A673 (cell line): ENCODE measurements at regions not wholly inside any gene's neighbourhood (a gene's known extent, or its start where the extent isn't known, plus 50 kb on each side); places are given as distances from the start of the nearest gene placed in this dataset.

Source experiments
- BruUV-seq: library from RNA; stranded (reverse); fragments of 400-500 nt; replicated peaks from 2 replicates; lab custom pipeline; 2021; lab: Mats Ljungman, UMichigan
- CTCF ChIA-PET: fragments of 300-600 bp; sonication (Branson Sonifier 250); formaldehyde crosslinking; loops from one replicate; lab custom pipeline; 2022; ENCODE audit warnings: antibody characterized with exemption; lab: Charles Lee
- POLR2A ChIA-PET: fragments of 300-600 bp; sonication (Branson Sonifier 250); formaldehyde crosslinking; loops from one replicate; lab custom pipeline; 2022; ENCODE audit warnings: antibody characterized with exemption; ENCODE audit not compliant: low non-redundant PET; lab: Charles Lee
- DNase-seq: peaks from one replicate; pipeline ENCODE4 v3.0.0-alpha.2; 2015; ENCODE audit warnings: low spot score
- H3K27ac ChIP-seq: fragments of 200-600 bp; sonication (generic); 2 replicates; pipeline ENCODE4 v1.5.1; 2016; ENCODE audit warnings: mixed run types, low read depth, mild to moderate bottlenecking, mixed read lengths, antibody characterized with exemption, low read length; ENCODE audit not compliant: poor library complexity, severe bottlenecking
- H3K27me3 ChIP-seq: fragments of 200-600 bp; sonication (generic); replicated peaks from 2 replicates; pipeline ENCODE4 v1.6.1; 2017; ENCODE audit warnings: mixed run types, low read depth, mild to moderate bottlenecking, mixed read lengths, antibody characterized with exemption, low read length; ENCODE audit not compliant: insufficient read depth, poor library complexity
- H3K36me3 ChIP-seq: fragments of 200-600 bp; sonication (generic); 2 replicates; pipeline ENCODE4 v1.6.1; 2016; ENCODE audit warnings: mixed run types, mild to moderate bottlenecking, mixed read lengths, antibody characterized with exemption, low read length; ENCODE audit not compliant: insufficient read depth, poor library complexity, severe bottlenecking
- H3K4me1 ChIP-seq: fragments of 200-600 bp; sonication (generic); 2 replicates; pipeline ENCODE4 v1.6.1; 2017; ENCODE audit warnings: mixed run types, mild to moderate bottlenecking, mixed read lengths, antibody characterized with exemption, low read length; ENCODE audit not compliant: insufficient read depth, poor library complexity, severe bottlenecking
- H3K4me3 ChIP-seq: fragments of 200-600 bp; sonication (generic); 2 replicates; pipeline ENCODE4 v1.5.1; 2016; ENCODE audit warnings: low read depth, mixed run types, mild to moderate bottlenecking, mixed read lengths, low read length; ENCODE audit not compliant: poor library complexity, severe bottlenecking
- H3K9me3 ChIP-seq: fragments of 200-600 bp; sonication (generic); 2 replicates; pipeline ENCODE4 v1.6.1; 2016; ENCODE audit warnings: mixed run types, low read depth, mild to moderate bottlenecking, mixed read lengths, antibody characterized with exemption, low read length; ENCODE audit not compliant: poor library complexity, severe bottlenecking
- EZH2 ChIP-seq: fragments of 200-600 bp; sonication (generic); IDR thresholded peaks from 2 replicates; pipeline ENCODE4 v1.6.1; 2017; ENCODE audit warnings: borderline replicate concordance, low read depth, mild to moderate bottlenecking, mixed read lengths, antibody characterized with exemption, low read length; ENCODE audit not compliant: poor library complexity, severe bottlenecking
- intact Hi-C: fragments of 100-400 bp; cut with micrococcal nuclease; formaldehyde crosslinking; loops from one replicate; pipeline ENCODE4 v1.10.0; 2022; ENCODE audit not compliant: unreplicated experiment
- TF ChIP-seq, protein P1 (sequence below): fragments of 300-800, 200-600 bp; sonication (generic); conservative IDR thresholded peaks from 2 replicates; pipeline ENCODE4 v1.5.1; 2017; ENCODE audit warnings: low read depth, mild to moderate bottlenecking, antibody characterized with exemption, low read length, moderate library complexity, mixed read lengths

DNA sequence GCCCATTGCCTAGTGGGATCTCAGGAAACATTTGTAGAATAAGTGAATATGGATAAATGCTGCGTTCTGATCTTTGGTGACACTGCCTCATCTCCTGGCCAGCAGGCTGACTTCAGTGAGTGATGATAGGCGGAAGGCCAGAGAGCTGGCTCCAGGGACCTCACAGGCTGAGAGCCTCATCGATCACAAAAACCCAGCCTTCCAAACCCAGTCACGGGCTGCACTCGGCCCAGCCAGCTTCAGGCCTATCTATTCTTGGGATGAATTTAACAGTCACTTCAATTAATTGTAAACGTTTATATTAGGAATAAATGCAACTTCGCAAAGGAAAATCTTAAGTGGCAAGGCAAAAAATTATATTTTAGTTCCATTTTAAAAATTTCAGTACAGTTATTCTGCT, 201.6 kb downstream of the IRX2 start:
- Histone ChIP-seq H3K36me3 (no peaks in the 10 kb centered on the region), H3K4me3 (no peak overlapping the region), H3K27me3 (no peaks in the 10 kb centered on the region), H3K27ac (no peak overlapping the region), H3K9me3 (peaks cover 46% of the 10 kb centered on the region), H3K4me1 (no peaks in the 10 kb centered on the region)
- ChIA-PET POLR2A (no interaction called here), CTCF (no interaction called here)
- no peak for DNase-seq
- intact Hi-C loops, result no loop called here
- no TSS peak for BruUV-seq
- TF ChIP-seq, protein P1, sequence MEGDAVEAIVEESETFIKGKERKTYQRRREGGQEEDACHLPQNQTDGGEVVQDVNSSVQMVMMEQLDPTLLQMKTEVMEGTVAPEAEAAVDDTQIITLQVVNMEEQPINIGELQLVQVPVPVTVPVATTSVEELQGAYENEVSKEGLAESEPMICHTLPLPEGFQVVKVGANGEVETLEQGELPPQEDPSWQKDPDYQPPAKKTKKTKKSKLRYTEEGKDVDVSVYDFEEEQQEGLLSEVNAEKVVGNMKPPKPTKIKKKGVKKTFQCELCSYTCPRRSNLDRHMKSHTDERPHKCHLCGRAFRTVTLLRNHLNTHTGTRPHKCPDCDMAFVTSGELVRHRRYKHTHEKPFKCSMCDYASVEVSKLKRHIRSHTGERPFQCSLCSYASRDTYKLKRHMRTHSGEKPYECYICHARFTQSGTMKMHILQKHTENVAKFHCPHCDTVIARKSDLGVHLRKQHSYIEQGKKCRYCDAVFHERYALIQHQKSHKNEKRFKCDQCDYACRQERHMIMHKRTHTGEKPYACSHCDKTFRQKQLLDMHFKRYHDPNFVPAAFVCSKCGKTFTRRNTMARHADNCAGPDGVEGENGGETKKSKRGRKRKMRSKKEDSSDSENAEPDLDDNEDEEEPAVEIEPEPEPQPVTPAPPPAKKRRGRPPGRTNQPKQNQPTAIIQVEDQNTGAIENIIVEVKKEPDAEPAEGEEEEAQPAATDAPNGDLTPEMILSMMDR, result no peak

DNA sequence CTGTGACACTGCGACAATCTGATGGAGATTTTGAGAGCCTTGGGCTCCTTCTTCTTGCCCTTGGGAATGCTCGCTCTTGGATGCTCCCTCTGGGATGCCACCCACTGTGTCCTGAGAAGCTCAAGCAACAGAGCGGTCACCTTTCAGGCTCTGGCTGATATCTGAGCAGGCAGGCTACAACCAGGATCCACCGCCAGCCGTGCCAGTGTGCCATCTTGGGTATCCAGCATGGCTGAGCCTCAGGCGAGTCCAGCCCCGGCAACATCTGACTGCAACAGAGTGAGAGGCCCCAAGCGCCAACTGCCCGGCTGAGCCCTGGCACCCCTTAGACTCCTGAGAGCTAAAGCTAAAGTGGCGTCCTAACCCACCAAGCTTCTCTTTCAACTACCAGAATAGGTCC, 202.1 kb downstream of the IRX2 start:
- Histone ChIP-seq H3K36me3 (no peaks in the 10 kb centered on the region), H3K27me3 (no peaks in the 10 kb centered on the region), H3K9me3 (peaks cover 40% of the 10 kb centered on the region), H3K27ac (no peak overlapping the region), H3K4me1 (no peaks in the 10 kb centered on the region), H3K4me3 (no peak overlapping the region)
- intact Hi-C loops, result no loop called here
- POLR2A ChIA-PET, result no interaction called here
- no TSS peak for BruUV-seq
- TF ChIP-seq, protein P1, result no peak
- TF ChIP-seq EZH2, result no peak
- CTCF ChIA-PET, result no interaction called here
- no peak for DNase-seq

DNA sequence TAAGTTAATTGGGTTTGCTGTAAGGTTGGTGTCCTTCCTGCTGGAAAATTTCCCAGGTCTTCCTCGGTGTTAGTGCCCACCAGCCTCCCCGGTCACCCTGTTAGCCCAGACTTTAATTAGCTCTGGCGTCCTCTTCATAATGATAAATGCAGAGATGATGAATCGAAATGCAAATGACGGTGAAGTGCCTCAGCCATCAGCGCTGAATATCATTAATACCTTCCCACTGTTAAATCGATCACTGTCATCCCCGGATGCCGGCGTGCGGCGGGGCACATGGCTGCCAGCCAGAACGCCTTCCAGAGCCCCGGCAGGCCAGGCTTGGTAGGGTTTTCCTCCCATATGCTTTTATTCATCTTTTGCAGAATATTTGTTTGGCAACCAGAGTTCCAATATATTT, 204.5 kb downstream of the IRX2 start:
- H3K27me3 ChIP-seq, result no peaks in the 10 kb centered on the region
- intact Hi-C loops, result no loop called here
- no peak for DNase-seq
- no peak overlapping the region for H3K4me3 ChIP-seq
- H3K9me3 ChIP-seq, result peaks cover 36% of the 10 kb centered on the region
- H3K36me3 ChIP-seq, result no peaks in the 10 kb centered on the region
- H3K27ac ChIP-seq, result no peak overlapping the region
- no peaks in the 10 kb centered on the region for H3K4me1 ChIP-seq
- POLR2A ChIA-PET, result no interaction called here
- CTCF ChIA-PET, result no interaction called here
- BruUV-seq, result no TSS peak
- no peak for TF ChIP-seq EZH2
- TF ChIP-seq, protein P1, result no peak
